ENCODE measurements at regions not wholly inside any gene's neighbourhood (a gene's known extent, or its start where the extent isn't known, plus 50 kb on each side); places are given as distances from the start of the nearest gene placed in this dataset.

DNA sequence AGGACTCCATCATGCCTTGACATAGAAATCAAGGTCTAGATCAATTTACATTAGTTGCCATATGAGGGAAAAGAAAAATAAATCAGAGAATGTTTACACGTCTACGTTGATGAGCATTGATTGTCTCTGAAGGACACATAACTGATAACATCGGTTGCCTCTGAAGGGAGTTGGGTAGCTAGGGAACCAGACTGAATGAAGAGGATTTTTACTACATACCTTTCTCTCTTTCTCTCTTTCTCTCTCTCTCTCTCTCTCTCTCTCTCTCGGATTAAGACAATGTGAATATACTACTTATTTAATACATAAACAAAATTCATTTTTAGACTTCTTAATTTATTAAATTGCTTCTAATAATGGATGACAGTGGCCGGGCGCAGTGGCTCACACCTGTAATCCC is 118.4 kb upstream of the DAPK1 start:
- TF ChIP-seq TAF1 (IDR thresholded peaks at IDR 0.05; ENCODE audit: borderline replicate concordance, low read depth, low read length) (no peak), POLR2AphosphoS5 (IDR thresholded peaks at IDR 0.05; ENCODE audit: low read depth, low read length) (no peak), POLR2A (IDR thresholded peaks at IDR 0.05; ENCODE audit: low read depth, low read length) (no peak)

Measured in GM12892 (cell line).